ENCODE measurements at regions not wholly inside any gene's neighbourhood (a gene's known extent, or its start where the extent isn't known, plus 50 kb on each side); places are given as distances from the start of the nearest gene placed in this dataset.

- in situ Hi-C loops (cut with MboI; ENCODE audit: low sequenced_read_pairs) = no loop called here
- no peak overlapping the region for H3K4me3 ChIP-seq (ENCODE audit: insufficient read depth, low read depth, low read length)
- TF ChIP-seq CEBPB (IDR thresholded peaks at IDR 0.05; ENCODE audit: low read depth, low read length) (no peak), MAFK (IDR thresholded peaks at IDR 0.05; ENCODE audit: low read depth, low read length) (no peak), FOS (IDR thresholded peaks at IDR 0.05; ENCODE audit: low read depth, low read length) (no peak), CTCF (conservative IDR thresholded peaks at IDR 0.05; ENCODE audit: low read depth, low read length) (no peak), POLR2A (IDR thresholded peaks at IDR 0.05; ENCODE audit: low read depth, low read length) (no peak), NFE2L2 (IDR thresholded peaks at IDR 0.05; ENCODE audit: low read depth, low read length) (no peak), CHD1 (IDR thresholded peaks at IDR 0.05; ENCODE audit: low read depth, low read length) (no peak), ELK1 (IDR thresholded peaks at IDR 0.05; ENCODE audit: borderline replicate concordance, low read depth, low read length) (no peak), RFX5 (IDR thresholded peaks at IDR 0.05; ENCODE audit: low read depth, low read length) (no peak), RCOR1 (IDR thresholded peaks at IDR 0.05; ENCODE audit: insufficient replicate concordance, low read length) (no peak), BHLHE40 (IDR thresholded peaks at IDR 0.05; ENCODE audit: low read depth, low read length) (no peak), RAD21 (IDR thresholded peaks at IDR 0.05; ENCODE audit: low read length) (no peak), SMC3 (IDR thresholded peaks at IDR 0.05; ENCODE audit: low read depth, low read length) (no peak), MXI1 (IDR thresholded peaks at IDR 0.05; ENCODE audit: borderline replicate concordance, low read depth, low read length) (no peak), MAZ (IDR thresholded peaks at IDR 0.05; ENCODE audit: borderline replicate concordance, low read depth, low read length) (no peak)
- no peak overlapping the region for H3K18ac ChIP-seq (ENCODE audit: low read depth, low read length)
- H2BK15ac ChIP-seq (ENCODE audit: low read depth, low read length) = no peak overlapping the region
- no peaks in the 10 kb centered on the region for H3K4me1 ChIP-seq (ENCODE audit: control insufficient read depth, insufficient read depth, low read length)
- WGBS, 2 experiments (ENCODE audit: extremely low coverage in 2 of 2, insufficient read length in 1 of 2) = 67% methylated on average over 3 of the region's 14 CpGs; no CpG with 5 or more reads in 1 of the 2 experiments
- BruUV-seq (replicated peaks) = no TSS peak
- H4K91ac ChIP-seq (ENCODE audit: insufficient read depth, low read depth, low read length) = no peak overlapping the region
- no peaks in the 10 kb centered on the region for H3K27me3 ChIP-seq (ENCODE audit: control insufficient read depth, insufficient read depth, low read length)
- no peak overlapping the region for H4K5ac ChIP-seq (ENCODE audit: low read depth, low read length)
- H2AK9ac ChIP-seq (replicated peaks; ENCODE audit: low read depth, low read length, poor library complexity) = no peak overlapping the region
- no peaks in the 10 kb centered on the region for H3K79me1 ChIP-seq (ENCODE audit: low read depth in 1 of 2, low read length in 2 of 2)
- POLR2A ChIA-PET (ENCODE audit: unreplicated experiment) = no interaction called here
- no peak overlapping the region for H3K14ac ChIP-seq (replicated peaks; ENCODE audit: low read depth, low read length)
- no peak overlapping the region for H2BK20ac ChIP-seq (ENCODE audit: low read depth, low read length)
- H3K27ac ChIP-seq (ENCODE audit: insufficient read depth, low read length) = no peak overlapping the region
- H3K9ac ChIP-seq (ENCODE audit: low read depth, low read length) = no peak overlapping the region
- dilution Hi-C loops (cut with HindIII; ENCODE audit: low sequenced_read_pairs, unreplicated experiment) = no loop called here
- no peak overlapping the region for H2BK120ac ChIP-seq (ENCODE audit: low read depth, low read length)
- no peak overlapping the region for H3K56ac ChIP-seq (ENCODE audit: extremely low read depth, insufficient read depth, low read length)
- no peaks in the 10 kb centered on the region for H3K36me3 ChIP-seq (ENCODE audit: control insufficient read depth, insufficient read depth, low read length)
- no peak overlapping the region for H4K8ac ChIP-seq (ENCODE audit: low read depth in 2 of 2, low read length in 2 of 2)
- H2AFZ ChIP-seq (replicated peaks; ENCODE audit: low read length, poor library complexity) = no peak overlapping the region
- no peak overlapping the region for H2BK5ac ChIP-seq (ENCODE audit: low read depth, low read length, poor library complexity, severe bottlenecking)
- no peak overlapping the region for H3K23ac ChIP-seq (ENCODE audit: low read depth, low read length)
- no peak overlapping the region for H2AK5ac ChIP-seq (ENCODE audit: low read depth, low read length)
- no peaks in the 10 kb centered on the region for H3K9me1 ChIP-seq (ENCODE audit: insufficient read depth, low read length)
- H3K9me3 ChIP-seq (ENCODE audit: control insufficient read depth, insufficient read depth, low read length) = peaks cover 57% of the 10 kb centered on the region
- intact Hi-C loops (cut with micrococcal nuclease) = no loop called here
- no peak overlapping the region for H3K4ac ChIP-seq (ENCODE audit: low read depth, low read length)
- H4K20me1 ChIP-seq (ENCODE audit: insufficient read depth, low read length) = no peaks in the 10 kb centered on the region
- DNase-seq = no peak
- H3K4me2 ChIP-seq (ENCODE audit: low read depth, low read length) = no peak overlapping the region
- CTCF ChIA-PET = no interaction called here
- no peak for ATAC-seq (ENCODE audit: low read depth)
Observed at GRCh38 chr10:130900441-130901160, 410.9 kb downstream of the TCERG1L start.
